Astrocyte (in vitro differentiated cells and primary cell): ENCODE measurements at regions not wholly inside any gene's neighbourhood (a gene's known extent, or its start where the extent isn't known, plus 50 kb on each side); places are given as distances from the start of the nearest gene placed in this dataset.

Experiments used
- CTCF ChIP-seq: IDR thresholded peaks from 2 replicates; pipeline ENCODE4 v1.5.1; 2011; ENCODE audit warnings: low read depth, mild to moderate bottlenecking, inconsistent platforms, low read length, moderate library complexity; ENCODE audit not compliant: insufficient read depth
- EZH2 ChIP-seq: IDR thresholded peaks from 2 replicates; pipeline ENCODE4 v1.6.1; 2012; ENCODE audit warnings: mild to moderate bottlenecking, low read length, inconsistent platforms; ENCODE audit not compliant: insufficient read depth

- TF ChIP-seq CTCF (no peak), EZH2 (no peak)
These were observed 179.3 kb upstream of the PZP start for GRCh38 chr12:9387450-9387849.
